NB4 (cell line): ENCODE measurements at regions not wholly inside any gene's neighbourhood (a gene's known extent, or its start where the extent isn't known, plus 50 kb on each side); places are given as distances from the start of the nearest gene placed in this dataset.
"Not testable (repeated sequence)": the region's sequence is repeated elsewhere in the genome, so short reads cannot be mapped to it uniquely, and the experiment has no call there.

ENCODE experiments used
- CTCF ChIP-seq: IDR thresholded peaks from one replicate; pipeline ENCODE4 v1.5.1; 2012; ENCODE audit warnings: low read depth, low read length
- MAX ChIP-seq: IDR thresholded peaks from 2 replicates; pipeline ENCODE4 v1.6.1; 2011; ENCODE audit warnings: low read depth, low read length
- MYC ChIP-seq: IDR thresholded peaks from 2 replicates; pipeline ENCODE4 v1.6.1; 2011; ENCODE audit warnings: low read depth, low read length
- POLR2A ChIP-seq: IDR thresholded peaks from 2 replicates; pipeline ENCODE4 v1.6.1; 2011; ENCODE audit warnings: mild to moderate bottlenecking; ENCODE audit not compliant: insufficient read length; ENCODE audit errors: extremely low read depth

- not testable (repeated sequence) for TF ChIP-seq MAX, CTCF, POLR2A, MYC
These were observed 224.7 kb upstream of the NEBL start for GRCh38 chr10:21121822-21122221.
